GM12878 (cell line): ENCODE measurements at regions not wholly inside any gene's neighbourhood (a gene's known extent, or its start where the extent isn't known, plus 50 kb on each side); places are given as distances from the start of the nearest gene placed in this dataset.

Experiments used
- ATAC-seq: fragments of 200-7000 bp; cut with Tn5 transposase; 3 replicates; pipeline ENCODE4 v1.9.1; 2020; ENCODE audit warnings: mild to moderate bottlenecking, moderate library complexity
- BruUV-seq: library from RNA; stranded (reverse); fragments of 400-500 nt; replicated peaks from 2 replicates; lab custom pipeline; 2021; lab: Mats Ljungman, UMichigan
- CTCF ChIA-PET: fragments of 300-600 bp; sonication (Branson Sonifier 250); formaldehyde crosslinking; extraction: SDS; loops from one replicate; lab custom pipeline; 2021; ENCODE audit warnings: inconsistent platforms; lab: Yijun Ruan, JAX
- POLR2A ChIA-PET: fragments of 350-600 bp; formaldehyde crosslinking; extraction: SDS; loops from one replicate; lab custom pipeline; 2021; ENCODE audit warnings: inconsistent platforms; lab: Charles Lee
- RAD21 ChIA-PET: fragments of 300-600 bp; sonication (Branson Sonifier 250); formaldehyde crosslinking; loops from one replicate; lab custom pipeline; 2023; ENCODE audit warnings: antibody characterized with exemption; ENCODE audit not compliant: unreplicated experiment; lab: Charles Lee
- SMC1A ChIA-PET: fragments of 300-600 bp; sonication (Branson Sonifier 250); formaldehyde crosslinking; loops from one replicate; lab custom pipeline; 2023; ENCODE audit not compliant: unreplicated experiment, uncharacterized antibody; lab: Charles Lee
- DNase-seq: peaks from one replicate; pipeline ENCODE4 v3.0.0-alpha.2; 2011; ENCODE audit warnings: low read depth, low spot score
- FAIRE-seq: peaks from 3 replicates; lab custom pipeline; 2011; peaks lifted over from hg19 to GRCh38; lab: Jason Lieb, UNC
- H2AFZ ChIP-seq: 2 replicates; pipeline ENCODE4 v1.6.0; 2011; ENCODE audit warnings: low read depth, low read length, control low read depth; ENCODE audit not compliant: control insufficient read depth
- H3K27ac ChIP-seq: 2 replicates; pipeline ENCODE4 v1.5.1; 2011; ENCODE audit warnings: control low read depth; ENCODE audit not compliant: control insufficient read depth, insufficient read depth
- H3K27me3 ChIP-seq, 2 experiments: replicated peaks in 1 of 2; 2 replicates each; pipeline versions ENCODE4 v1.6.0 to v1.6.1; 2011; ENCODE audit warnings: low read length in 1 of 2; ENCODE audit not compliant: control insufficient read depth in 2 of 2, insufficient read depth in 2 of 2
- H3K36me3 ChIP-seq, 2 experiments: 2 replicates each; pipeline ENCODE4 v1.5.1; 2011; ENCODE audit warnings: low read length in 1 of 2; ENCODE audit not compliant: control insufficient read depth in 2 of 2, insufficient read depth in 2 of 2
- H3K4me1 ChIP-seq: 2 replicates; pipeline ENCODE4 v1.6.1; 2011; ENCODE audit warnings: mild to moderate bottlenecking, low read length, moderate library complexity, mixed read lengths; ENCODE audit not compliant: control insufficient read depth, insufficient read depth
- H3K4me2 ChIP-seq: 2 replicates; pipeline ENCODE4 v1.6.0; 2011; ENCODE audit warnings: control low read depth; ENCODE audit not compliant: control insufficient read depth, insufficient read depth
- H3K4me3 ChIP-seq: fragments of 200-600 bp; sonication (generic); 2 replicates; pipeline ENCODE4 v1.5.1; 2016
- H3K79me2 ChIP-seq: 2 replicates; pipeline ENCODE4 v1.6.0; 2011; ENCODE audit warnings: low read length; ENCODE audit not compliant: control insufficient read depth, insufficient read depth
- H3K9ac ChIP-seq: 2 replicates; pipeline ENCODE4 v1.8.0; 2011; ENCODE audit warnings: low read length, control low read depth, mixed read lengths; ENCODE audit not compliant: control insufficient read depth, insufficient read depth
- H3K9me3 ChIP-seq: replicated peaks from 3 replicates; pipeline ENCODE4 v1.5.1; 2011; ENCODE audit warnings: mild to moderate bottlenecking, low read length; ENCODE audit not compliant: control insufficient read depth, insufficient read depth
- H4K20me1 ChIP-seq: 2 replicates; pipeline ENCODE4 v1.6.0; 2011; ENCODE audit not compliant: control insufficient read depth, insufficient read depth
- BRCA1 ChIP-seq: IDR thresholded peaks from 2 replicates; pipeline ENCODE4 v1.6.1; 2011; ENCODE audit warnings: low read depth, low read length, improper control_type of control experiment
- DPF2 ChIP-seq: fragments of 450-650 bp; IDR thresholded peaks from 2 replicates; pipeline ENCODE4 v1.6.1; 2017; ENCODE audit warnings: mild to moderate bottlenecking
- IRF5 ChIP-seq: fragments of 450-650 bp; IDR thresholded peaks from 2 replicates; pipeline ENCODE4 v1.6.1; 2017; ENCODE audit warnings: borderline replicate concordance
- NFXL1 ChIP-seq: fragments of 450-650 bp; IDR thresholded peaks from 2 replicates; pipeline ENCODE4 v1.6.1; 2017; ENCODE audit warnings: antibody characterized with exemption, mild to moderate bottlenecking, borderline replicate concordance
- PAX5 ChIP-seq: IDR thresholded peaks from 2 replicates; pipeline ENCODE4 v1.6.1; 2011; ENCODE audit warnings: low read depth, low read length, borderline replicate concordance
- POU2F2 ChIP-seq: IDR thresholded peaks from 3 replicates; pipeline ENCODE4 v1.6.1; 2011; ENCODE audit warnings: low read depth, mild to moderate bottlenecking, low read length, borderline replicate concordance
- SREBF1 ChIP-seq: IDR thresholded peaks from 2 replicates; pipeline ENCODE4 v1.6.1; 2012; ENCODE audit warnings: mild to moderate bottlenecking, low read length
- STAT3 ChIP-seq: IDR thresholded peaks from 2 replicates; pipeline ENCODE4 v1.6.1; 2011; ENCODE audit warnings: low read depth, low read length, improper control_type of control experiment
- TAF1 ChIP-seq: IDR thresholded peaks from 2 replicates; pipeline ENCODE4 v1.6.1; 2011; ENCODE audit warnings: mild to moderate bottlenecking, low read depth, low read length, borderline replicate concordance
- USF2 ChIP-seq: IDR thresholded peaks from 2 replicates; pipeline ENCODE4 v1.6.1; 2011; ENCODE audit warnings: low read depth, low read length, improper control_type of control experiment, borderline replicate concordance
- ZBED1 ChIP-seq: IDR thresholded peaks from 2 replicates; pipeline ENCODE4 v1.6.1; 2016; ENCODE audit warnings: borderline replicate concordance
- ZNF592 ChIP-seq: fragments of 450-650 bp; IDR thresholded peaks from 2 replicates; pipeline ENCODE4 v1.6.1; 2017; ENCODE audit warnings: mild to moderate bottlenecking, moderate library complexity
- ZNF622 ChIP-seq: fragments of 450-650 bp; IDR thresholded peaks from 2 replicates; pipeline ENCODE4 v1.6.1; 2017; ENCODE audit warnings: mild to moderate bottlenecking, inconsistent platforms
- ZNF687 ChIP-seq: fragments of 450-650 bp; IDR thresholded peaks from 2 replicates; pipeline ENCODE4 v1.6.1; 2017; ENCODE audit warnings: mild to moderate bottlenecking, moderate library complexity
- WGBS: methylation state at CpG from one replicate; pipeline ENCODE4 v1.1.6; 2016; ENCODE audit warnings: low lambda C conversion rate; ENCODE audit not compliant: insufficient replicate concordance, insufficient coverage; ENCODE audit errors: missing lambda C conversion rate; 5-methylcytosine and 5-hydroxymethylcytosine counted together
- in situ Hi-C: fragments of 300-500 bp; cut with MboI; formaldehyde crosslinking; loops from 9 replicates; pipeline ENCODE4 v1.14.3; 2018; ENCODE audit warnings: mixed read lengths
- intact Hi-C: fragments of 100-400 bp; cut with micrococcal nuclease; formaldehyde crosslinking; loops from one replicate; pipeline ENCODE4 v1.14.2; 2022; ENCODE audit not compliant: unreplicated experiment

GRCh38 chr1:182181167-182181572 is 119.7 kb upstream of the ZNF648 start:
- H3K36me3 ChIP-seq, result no peaks in the 10 kb centered on the region
- H4K20me1 ChIP-seq, result no peaks in the 10 kb centered on the region
- H3K4me3 ChIP-seq, result no peak overlapping the region
- ATAC-seq (peak; percentile 35), FAIRE-seq (no peak), DNase-seq (no peak)
- WGBS, result 14% methylated on average over 3 of the region's 3 CpGs
- no peaks in the 10 kb centered on the region for H3K79me2 ChIP-seq
- H3K27ac ChIP-seq, result no peak overlapping the region
- in situ Hi-C loops (no loop called here), intact Hi-C loops (no loop called here)
- ChIA-PET SMC1A (interaction anchor here (0.8 to 5.1 kb wide), 4 partner anchors 12 to 122 kb away, joined by 3 to 29 read pairs (median 11); no protein-coding TSS in a partner anchor), POLR2A (no interaction called here), CTCF (interaction anchor here (1.5 to 3.2 kb wide), 2 partner anchors 38 to 216 kb away, joined by 4 to 12 read pairs; no protein-coding TSS in a partner anchor), RAD21 (interaction anchor here (0.7 kb wide), 1 partner anchor 38 kb away, joined by 4 read pairs; no protein-coding TSS in a partner anchor)
- H3K9me3 ChIP-seq, result no peaks in the 10 kb centered on the region
- H3K27me3 ChIP-seq, result peaks cover 0 to 4% of the 10 kb centered on the region in 2 experiments; a peak in 1 of 4 replicates
- TF ChIP-seq DPF2 (no peak), POU2F2 (no peak), TAF1 (no peak), NFXL1 (no peak), SREBF1 (no peak), ZNF687 (no peak), ZBED1 (no peak), ZNF592 (no peak), USF2 (no peak), ZNF622 (no peak), BRCA1 (no peak), PAX5 (no peak), IRF5 (no peak), STAT3 (no peak)
- BruUV-seq, result no TSS peak
- no peak overlapping the region for H2AFZ ChIP-seq
- no peaks in the 10 kb centered on the region for H3K4me1 ChIP-seq
- no peak overlapping the region for H3K4me2 ChIP-seq
- no peak overlapping the region for H3K9ac ChIP-seq
